ENCODE measurements at regions not wholly inside any gene's neighbourhood (a gene's known extent, or its start where the extent isn't known, plus 50 kb on each side); places are given as distances from the start of the nearest gene placed in this dataset.

GRCh38 chr22:44581096-44581435 is 83.0 kb upstream of the RTL6 start:
- CTCF ChIA-PET, result interaction anchor here (1.4 to 1.5 kb wide), 2 partner anchors 15 to 588 kb away, joined by 4 read pairs; no protein-coding TSS in a partner anchor
- Histone ChIP-seq H3K27ac (ENCODE audit: low read depth in 2 of 2, low read length in 1 of 2) (no peak overlapping the region), H3K4me2 (no peak overlapping the region), H3K4me1 (ENCODE audit: control insufficient read depth in 1 of 2, insufficient read depth in 2 of 2, low read depth in 1 of 2, low read length in 1 of 2) (peaks cover 0 to 2% of the 10 kb centered on the region in 2 experiments; a peak in 1 of 4 replicates), H3K9ac (no peak overlapping the region), H3K27me3 (ENCODE audit: insufficient read depth) (no peaks in the 10 kb centered on the region), H3K79me2 (ENCODE audit: insufficient read depth) (no peaks in the 10 kb centered on the region), H3K36me3 (replicated peaks in 1 of 2; ENCODE audit: control insufficient read depth in 1 of 2, insufficient read depth in 2 of 2, low read length in 1 of 2) (no peaks in the 10 kb centered on the region), H3K9me3 (no peaks in the 10 kb centered on the region), H2AFZ (ENCODE audit: low read depth) (no peak overlapping the region), H3F3A (replicated peaks; ENCODE audit: insufficient read depth) (no peaks in the 10 kb centered on the region), H4K20me1 (ENCODE audit: insufficient read depth) (no peaks in the 10 kb centered on the region), H3K9me2 (no peaks in the 10 kb centered on the region), H3K4me3 (ENCODE audit: low read depth in 2 of 2, low read length in 1 of 2) (no peak overlapping the region)
- no peak for DNase-seq
- TF ChIP-seq SMC3 (IDR thresholded peaks at IDR 0.05; ENCODE audit: low read depth, low read length), result no peak
- TF ChIP-seq, protein P1, sequence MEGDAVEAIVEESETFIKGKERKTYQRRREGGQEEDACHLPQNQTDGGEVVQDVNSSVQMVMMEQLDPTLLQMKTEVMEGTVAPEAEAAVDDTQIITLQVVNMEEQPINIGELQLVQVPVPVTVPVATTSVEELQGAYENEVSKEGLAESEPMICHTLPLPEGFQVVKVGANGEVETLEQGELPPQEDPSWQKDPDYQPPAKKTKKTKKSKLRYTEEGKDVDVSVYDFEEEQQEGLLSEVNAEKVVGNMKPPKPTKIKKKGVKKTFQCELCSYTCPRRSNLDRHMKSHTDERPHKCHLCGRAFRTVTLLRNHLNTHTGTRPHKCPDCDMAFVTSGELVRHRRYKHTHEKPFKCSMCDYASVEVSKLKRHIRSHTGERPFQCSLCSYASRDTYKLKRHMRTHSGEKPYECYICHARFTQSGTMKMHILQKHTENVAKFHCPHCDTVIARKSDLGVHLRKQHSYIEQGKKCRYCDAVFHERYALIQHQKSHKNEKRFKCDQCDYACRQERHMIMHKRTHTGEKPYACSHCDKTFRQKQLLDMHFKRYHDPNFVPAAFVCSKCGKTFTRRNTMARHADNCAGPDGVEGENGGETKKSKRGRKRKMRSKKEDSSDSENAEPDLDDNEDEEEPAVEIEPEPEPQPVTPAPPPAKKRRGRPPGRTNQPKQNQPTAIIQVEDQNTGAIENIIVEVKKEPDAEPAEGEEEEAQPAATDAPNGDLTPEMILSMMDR (IDR thresholded peaks at IDR 0.05), result no peak
- no peak for TF ChIP-seq REST (IDR thresholded peaks at IDR 0.05; ENCODE audit: low read depth, low read length)
- no peak for TF ChIP-seq MEF2A (IDR thresholded peaks at IDR 0.05; ENCODE audit: borderline replicate concordance, low read depth)
- TF ChIP-seq MXI1 (IDR thresholded peaks at IDR 0.05; ENCODE audit: low read depth, low read length), result no peak
- no peak for TF ChIP-seq TEAD4 (IDR thresholded peaks at IDR 0.05; ENCODE audit: borderline replicate concordance, insufficient read depth)
- TF ChIP-seq NFIC (IDR thresholded peaks at IDR 0.05; ENCODE audit: borderline replicate concordance), result no peak
- TF ChIP-seq, protein P2, sequence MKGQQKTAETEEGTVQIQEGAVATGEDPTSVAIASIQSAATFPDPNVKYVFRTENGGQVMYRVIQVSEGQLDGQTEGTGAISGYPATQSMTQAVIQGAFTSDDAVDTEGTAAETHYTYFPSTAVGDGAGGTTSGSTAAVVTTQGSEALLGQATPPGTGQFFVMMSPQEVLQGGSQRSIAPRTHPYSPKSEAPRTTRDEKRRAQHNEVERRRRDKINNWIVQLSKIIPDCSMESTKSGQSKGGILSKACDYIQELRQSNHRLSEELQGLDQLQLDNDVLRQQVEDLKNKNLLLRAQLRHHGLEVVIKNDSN (IDR thresholded peaks at IDR 0.05; ENCODE audit: borderline replicate concordance, low read depth), result no peak
- TF ChIP-seq EP300 (IDR thresholded peaks at IDR 0.05; ENCODE audit: borderline replicate concordance in 1 of 2, low read depth in 1 of 2, low read length in 1 of 2), result no peak
- TF ChIP-seq NRF1 (IDR thresholded peaks at IDR 0.05; ENCODE audit: low read depth, low read length), result no peak
- no peak for TF ChIP-seq FOSL2 (IDR thresholded peaks at IDR 0.05; ENCODE audit: borderline replicate concordance, low read depth)
- no peak for TF ChIP-seq FOXM1 (IDR thresholded peaks at IDR 0.05; ENCODE audit: low read depth)
- TF ChIP-seq IRF3 (IDR thresholded peaks at IDR 0.05; ENCODE audit: low read depth, low read length), result no peak
- no peak for TF ChIP-seq SIN3A (IDR thresholded peaks at IDR 0.05; ENCODE audit: borderline replicate concordance, low read depth, low read length)
- TF ChIP-seq, protein P3, sequence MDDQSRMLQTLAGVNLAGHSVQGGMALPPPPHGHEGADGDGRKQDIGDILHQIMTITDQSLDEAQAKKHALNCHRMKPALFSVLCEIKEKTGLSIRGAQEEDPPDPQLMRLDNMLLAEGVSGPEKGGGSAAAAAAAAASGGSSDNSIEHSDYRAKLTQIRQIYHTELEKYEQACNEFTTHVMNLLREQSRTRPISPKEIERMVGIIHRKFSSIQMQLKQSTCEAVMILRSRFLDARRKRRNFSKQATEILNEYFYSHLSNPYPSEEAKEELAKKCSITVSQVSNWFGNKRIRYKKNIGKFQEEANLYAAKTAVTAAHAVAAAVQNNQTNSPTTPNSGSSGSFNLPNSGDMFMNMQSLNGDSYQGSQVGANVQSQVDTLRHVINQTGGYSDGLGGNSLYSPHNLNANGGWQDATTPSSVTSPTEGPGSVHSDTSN (IDR thresholded peaks at IDR 0.05), result no peak
- TF ChIP-seq, protein P4, sequence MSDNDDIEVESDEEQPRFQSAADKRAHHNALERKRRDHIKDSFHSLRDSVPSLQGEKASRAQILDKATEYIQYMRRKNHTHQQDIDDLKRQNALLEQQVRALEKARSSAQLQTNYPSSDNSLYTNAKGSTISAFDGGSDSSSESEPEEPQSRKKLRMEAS (IDR thresholded peaks at IDR 0.05; ENCODE audit: low read depth), result no peak
- no peak for TF ChIP-seq CHD2 (IDR thresholded peaks at IDR 0.05; ENCODE audit: low read length, partially characterized antibody)
- TF ChIP-seq RXRA (IDR thresholded peaks at IDR 0.05; ENCODE audit: borderline replicate concordance, low read depth), result no peak
- WGBS (ENCODE audit: low lambda C conversion rate), result 78% methylated on average over 12 of the region's 12 CpGs
- POLR2A ChIA-PET, result no interaction called here
